ENCODE measurements at regions not wholly inside any gene's neighbourhood (a gene's known extent, or its start where the extent isn't known, plus 50 kb on each side); places are given as distances from the start of the nearest gene placed in this dataset.

- TF ChIP-seq EP300 (IDR thresholded peaks at IDR 0.05) (no peak), POLR2A (IDR thresholded peaks at IDR 0.05) (no peak)
- TF ChIP-seq, protein P1, sequence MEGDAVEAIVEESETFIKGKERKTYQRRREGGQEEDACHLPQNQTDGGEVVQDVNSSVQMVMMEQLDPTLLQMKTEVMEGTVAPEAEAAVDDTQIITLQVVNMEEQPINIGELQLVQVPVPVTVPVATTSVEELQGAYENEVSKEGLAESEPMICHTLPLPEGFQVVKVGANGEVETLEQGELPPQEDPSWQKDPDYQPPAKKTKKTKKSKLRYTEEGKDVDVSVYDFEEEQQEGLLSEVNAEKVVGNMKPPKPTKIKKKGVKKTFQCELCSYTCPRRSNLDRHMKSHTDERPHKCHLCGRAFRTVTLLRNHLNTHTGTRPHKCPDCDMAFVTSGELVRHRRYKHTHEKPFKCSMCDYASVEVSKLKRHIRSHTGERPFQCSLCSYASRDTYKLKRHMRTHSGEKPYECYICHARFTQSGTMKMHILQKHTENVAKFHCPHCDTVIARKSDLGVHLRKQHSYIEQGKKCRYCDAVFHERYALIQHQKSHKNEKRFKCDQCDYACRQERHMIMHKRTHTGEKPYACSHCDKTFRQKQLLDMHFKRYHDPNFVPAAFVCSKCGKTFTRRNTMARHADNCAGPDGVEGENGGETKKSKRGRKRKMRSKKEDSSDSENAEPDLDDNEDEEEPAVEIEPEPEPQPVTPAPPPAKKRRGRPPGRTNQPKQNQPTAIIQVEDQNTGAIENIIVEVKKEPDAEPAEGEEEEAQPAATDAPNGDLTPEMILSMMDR (IDR thresholded peaks at IDR 0.05) = no peak
- 97 to 100% methylated on average over 2 of the region's 2 CpGs for WGBS, 2 donors
- no peak overlapping the region for H3K27ac ChIP-seq
These were observed 187.1 kb downstream of the RPS24 start for GRCh38 chr10:78220781-78221180.

GRCh38 chr10:78222096-78222790, 188.6 kb downstream of the RPS24 start:
- Histone ChIP-seq H3K36me3 (no peaks in the 10 kb centered on the region), H3K4me1 (no peaks in the 10 kb centered on the region), H3K9me3 (no peaks in the 10 kb centered on the region), H3K27me3 (no peaks in the 10 kb centered on the region), H3K27ac (no peak overlapping the region), H3K4me3 (no peak overlapping the region)
- DNase-seq (ENCODE audit: low spot score in 2 of 2) = no peak
- WGBS, 2 donors = 81 to 88% methylated on average over 10 to 11 of the region's 11 CpGs
- TF ChIP-seq EP300 (IDR thresholded peaks at IDR 0.05) (no peak), POLR2A (IDR thresholded peaks at IDR 0.05) (no peak)
- TF ChIP-seq, protein P1 (IDR thresholded peaks at IDR 0.05) = no peak

More at GRCh38 chr10:78220781-78221180, 187.1 kb downstream of the RPS24 start:
- Histone ChIP-seq H3K4me1 (peaks cover 0 to 8% (median 2%) of the 10 kb centered on the region in 4 donors), H3K36me3 (no peaks in the 10 kb centered on the region), H3K9me3 (no peaks in the 10 kb centered on the region), H3K4me3 (no peak overlapping the region), H3K27me3 (no peaks in the 10 kb centered on the region)
- DNase-seq (ENCODE audit: low spot score in 2 of 2) = no peak

- no peak for DNase-seq (ENCODE audit: low spot score in 2 of 2)
- Histone ChIP-seq H3K4me1 (no peaks in the 10 kb centered on the region), H3K36me3 (no peaks in the 10 kb centered on the region), H3K9me3 (no peaks in the 10 kb centered on the region), H3K27me3 (no peaks in the 10 kb centered on the region), H3K27ac (no peak overlapping the region), H3K4me3 (no peak overlapping the region)
- TF ChIP-seq EP300 (IDR thresholded peaks at IDR 0.05) (no peak), POLR2A (IDR thresholded peaks at IDR 0.05) (no peak)
- TF ChIP-seq, protein P1 (IDR thresholded peaks at IDR 0.05) = no peak
- WGBS, 2 donors = 85 to 86% methylated on average over 7 of the region's 7 CpGs
These were observed 189.4 kb downstream of the RPS24 start for GRCh38 chr10:78223088-78223487.

DNA sequence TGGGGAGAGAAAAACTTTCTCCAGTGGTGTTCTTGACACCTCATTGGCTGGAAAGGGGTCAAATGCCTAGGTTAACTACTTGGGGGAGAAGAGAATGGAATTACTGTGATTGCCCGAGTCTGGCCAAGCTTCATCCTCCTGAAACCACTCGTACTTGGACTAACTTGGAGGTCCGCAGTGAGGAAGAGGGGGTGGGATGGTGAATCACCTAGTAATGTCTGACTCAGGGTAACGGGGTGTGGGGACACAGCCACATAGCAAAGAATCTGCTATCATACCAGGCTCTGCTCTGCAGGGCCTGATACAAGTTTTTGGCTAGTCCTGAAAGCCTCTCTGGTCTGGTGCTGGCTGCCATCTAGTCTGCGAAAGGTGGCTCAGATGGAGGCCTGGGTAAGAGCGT, 190.9 kb downstream of the RPS24 start:
- 71 to 76% methylated on average over 6 of the region's 6 CpGs for WGBS, 2 donors
- Histone ChIP-seq H3K9me3 (no peaks in the 10 kb centered on the region), H3K27ac (no peak overlapping the region), H3K27me3 (no peaks in the 10 kb centered on the region), H3K4me1 (no peaks in the 10 kb centered on the region), H3K4me3 (no peak overlapping the region), H3K36me3 (no peaks in the 10 kb centered on the region)
- TF ChIP-seq EP300 (IDR thresholded peaks at IDR 0.05) (no peak), POLR2A (IDR thresholded peaks at IDR 0.05) (no peak)
- TF ChIP-seq, protein P1 (IDR thresholded peaks at IDR 0.05) = no peak
- DNase-seq (ENCODE audit: low spot score in 2 of 2) = no peak

GRCh38 chr10:78225594-78225993, 191.9 kb downstream of the RPS24 start:
- Histone ChIP-seq H3K4me3 (no peak overlapping the region), H3K27me3 (no peaks in the 10 kb centered on the region), H3K27ac (no peak overlapping the region), H3K36me3 (no peaks in the 10 kb centered on the region), H3K9me3 (no peaks in the 10 kb centered on the region), H3K4me1 (no peaks in the 10 kb centered on the region)
- 92 to 95% methylated on average over 10 of the region's 10 CpGs for WGBS, 2 donors
- DNase-seq (ENCODE audit: low spot score in 2 of 2) = no peak
- TF ChIP-seq EP300 (IDR thresholded peaks at IDR 0.05) (no peak), POLR2A (IDR thresholded peaks at IDR 0.05) (no peak)
- TF ChIP-seq, protein P1 (IDR thresholded peaks at IDR 0.05) = no peak

Data from tibial nerve (tissue), 4 donors.